ENCODE measurements at regions not wholly inside any gene's neighbourhood (a gene's known extent, or its start where the extent isn't known, plus 50 kb on each side); places are given as distances from the start of the nearest gene placed in this dataset.

- ChIA-PET POLR2A (no interaction called here), CTCF (ENCODE audit: low intra/inter-chr PET ratio, low total read pairs) (no interaction called here)
- H3K27me3 ChIP-seq (ENCODE audit: control insufficient read depth in 1 of 2, insufficient read depth in 2 of 2, low read length in 2 of 2), result no peaks in the 10 kb centered on the region
- intact Hi-C loops (cut with micrococcal nuclease; ENCODE audit: unreplicated experiment), result no loop called here
- BruUV-seq (replicated peaks), result no TSS peak
- no peak overlapping the region for H3K4me2 ChIP-seq (ENCODE audit: low read depth, low read length)
- no peaks in the 10 kb centered on the region for H4K20me1 ChIP-seq (ENCODE audit: insufficient read depth, low read length)
- H2AFZ ChIP-seq (ENCODE audit: low read length), result no peak overlapping the region
- no peak overlapping the region for H3K4me3 ChIP-seq (replicated peaks in 1 of 3; ENCODE audit: insufficient read depth in 1 of 3, low read depth in 2 of 3, low read length in 3 of 3)
- TF ChIP-seq ZNF362 (CRISPR knock-in tag; IDR thresholded peaks at IDR 0.05; ENCODE audit: borderline replicate concordance) (no peak), ZSCAN25 (CRISPR knock-in tag; IDR thresholded peaks at IDR 0.05) (no peak), ZSCAN12 (CRISPR knock-in tag; IDR thresholded peaks at IDR 0.05) (no peak), ZBED4 (CRISPR knock-in tag; IDR thresholded peaks at IDR 0.05; ENCODE audit: borderline replicate concordance) (no peak), ZBTB34 (CRISPR knock-in tag; IDR thresholded peaks at IDR 0.05) (no peak), HHEX (CRISPR knock-in tag; IDR thresholded peaks at IDR 0.05) (no peak), ATF1 (CRISPR knock-in tag; IDR thresholded peaks at IDR 0.05) (no peak), ZNF18 (CRISPR knock-in tag; IDR thresholded peaks at IDR 0.05; ENCODE audit: insufficient replicate concordance) (no peak), ZNF280B (CRISPR knock-in tag; IDR thresholded peaks at IDR 0.05; ENCODE audit: borderline replicate concordance) (no peak), MAFK (conservative IDR thresholded peaks at IDR 0.05 in 1 of 2, IDR thresholded peaks at IDR 0.05 in 1 of 2; ENCODE audit: low read length in 2 of 2) (no peak), ZNF501 (CRISPR knock-in tag; IDR thresholded peaks at IDR 0.05) (no peak), SOX5 (CRISPR knock-in tag; IDR thresholded peaks at IDR 0.05; ENCODE audit: borderline replicate concordance) (no peak)
- DNase-seq (ENCODE audit: low spot score), result no peak
- H3K36me3 ChIP-seq (replicated peaks in 1 of 2; ENCODE audit: control insufficient read depth in 1 of 2, insufficient read depth in 2 of 2, low read length in 2 of 2), result no peaks in the 10 kb centered on the region
- no peak overlapping the region for H3K9ac ChIP-seq (ENCODE audit: insufficient read depth, low read depth, low read length)
- H3K4me1 ChIP-seq (ENCODE audit: insufficient read depth, low read length), result no peaks in the 10 kb centered on the region
- in situ Hi-C loops (cut with HindIII; ENCODE audit: extremely low pct_ligation_motif_present, low pct_unique_long_range_greater_than_20kb), result no loop called here
- no peak for FAIRE-seq
- H3K9me3 ChIP-seq (ENCODE audit: low read length), result peaks cover 39% of the 10 kb centered on the region
- no peak for ATAC-seq
- no peak overlapping the region for H3K27ac ChIP-seq (ENCODE audit: extremely low read length, insufficient read depth, low read length)
- H3K79me2 ChIP-seq (ENCODE audit: insufficient read depth, low read length), result no peaks in the 10 kb centered on the region
Measured at GRCh38 chr1:81392526-81393226, 408.1 kb upstream of the ADGRL2 start.

All from HepG2 (cell line).